ENCODE measurements at regions not wholly inside any gene's neighbourhood (a gene's known extent, or its start where the extent isn't known, plus 50 kb on each side); places are given as distances from the start of the nearest gene placed in this dataset.

- peaks cover 9% of the 10 kb centered on the region for H3K4me1 ChIP-seq (ENCODE audit: insufficient read depth, low read length)
- H3K79me2 ChIP-seq (ENCODE audit: insufficient read depth, low read length): no peaks in the 10 kb centered on the region
- Mint-ChIP-seq H3K4me1 (ENCODE audit: low read depth, unreplicated experiment) (peaks cover 22% of the 10 kb centered on the region), H3K36me3 (ENCODE audit: low read depth, unreplicated experiment) (no peaks in the 10 kb centered on the region), H3K27me3 (ENCODE audit: low read depth, unreplicated experiment) (peaks cover 5% of the 10 kb centered on the region), H3K4me3 (ENCODE audit: unreplicated experiment) (no peak overlapping the region), H3K27ac (ENCODE audit: unreplicated experiment) (no peak overlapping the region), H3K9me3 (ENCODE audit: unreplicated experiment) (no peaks in the 10 kb centered on the region)
- no peak overlapping the region for H2AFZ ChIP-seq (ENCODE audit: low read depth, low read length)
- DNase-seq (ENCODE audit: low read depth) (no peak), FAIRE-seq (no peak)
- no peaks in the 10 kb centered on the region for H3K36me3 ChIP-seq (ENCODE audit: insufficient read depth, low read length)
- no peak for TF ChIP-seq CTCF (IDR thresholded peaks at IDR 0.05; ENCODE audit: insufficient read depth, low read depth, low read length)
- TF ChIP-seq EZH2 (IDR thresholded peaks at IDR 0.05; ENCODE audit: insufficient read depth, low read length): no peak
- H3K4me2 ChIP-seq (ENCODE audit: low read length): no peak overlapping the region
- H3K27me3 ChIP-seq (ENCODE audit: insufficient read depth, low read length): no peaks in the 10 kb centered on the region
- no peak overlapping the region for H3K4me3 ChIP-seq (ENCODE audit: insufficient read depth, low read depth, low read length)
- no peak overlapping the region for H3K9ac ChIP-seq (ENCODE audit: low read length)
- no peaks in the 10 kb centered on the region for H4K20me1 ChIP-seq (ENCODE audit: insufficient read depth, low read length)
- H3K9me3 ChIP-seq (ENCODE audit: insufficient read depth, low read depth, low read length): no peaks in the 10 kb centered on the region
- no peak overlapping the region for H3K27ac ChIP-seq (ENCODE audit: low read depth, low read length)
These were observed 148.3 kb downstream of the GAS1 start for GRCh38 chr9:86798966-86799365.

GRCh38 chr9:86796666-86797065 lies 150.6 kb downstream of the GAS1 start:
- TF ChIP-seq CTCF (IDR thresholded peaks at IDR 0.05; ENCODE audit: insufficient read depth, low read depth, low read length) (no peak), EZH2 (IDR thresholded peaks at IDR 0.05; ENCODE audit: insufficient read depth, low read length) (no peak)
- H3K4me3 Mint-ChIP-seq (ENCODE audit: unreplicated experiment): no peak overlapping the region
- no peak overlapping the region for H3K27ac Mint-ChIP-seq (ENCODE audit: unreplicated experiment)
- H3K27me3 Mint-ChIP-seq (ENCODE audit: low read depth, unreplicated experiment): peaks cover 5% of the 10 kb centered on the region
- H3K9me3 Mint-ChIP-seq (ENCODE audit: unreplicated experiment): no peaks in the 10 kb centered on the region
- Histone ChIP-seq H3K4me2 (ENCODE audit: low read length) (no peak overlapping the region), H3K27ac (ENCODE audit: low read depth, low read length) (no peak overlapping the region), H3K4me1 (ENCODE audit: insufficient read depth, low read length) (peaks cover 11% of the 10 kb centered on the region), H2AFZ (ENCODE audit: low read depth, low read length) (no peak overlapping the region), H3K79me2 (ENCODE audit: insufficient read depth, low read length) (no peaks in the 10 kb centered on the region), H3K36me3 (ENCODE audit: insufficient read depth, low read length) (no peaks in the 10 kb centered on the region), H4K20me1 (ENCODE audit: insufficient read depth, low read length) (no peaks in the 10 kb centered on the region), H3K4me3 (ENCODE audit: insufficient read depth, low read depth, low read length) (no peak overlapping the region), H3K27me3 (ENCODE audit: insufficient read depth, low read length) (no peaks in the 10 kb centered on the region), H3K9ac (ENCODE audit: low read length) (no peak overlapping the region), H3K9me3 (ENCODE audit: insufficient read depth, low read depth, low read length) (no peaks in the 10 kb centered on the region)
- FAIRE-seq (no peak), DNase-seq (ENCODE audit: low read depth) (no peak)
- H3K4me1 Mint-ChIP-seq (ENCODE audit: low read depth, unreplicated experiment): peaks cover 28% of the 10 kb centered on the region
- no peaks in the 10 kb centered on the region for H3K36me3 Mint-ChIP-seq (ENCODE audit: low read depth, unreplicated experiment)

- TF ChIP-seq CTCF (IDR thresholded peaks at IDR 0.05; ENCODE audit: insufficient read depth, low read depth, low read length) (peak; percentile 10), EZH2 (IDR thresholded peaks at IDR 0.05; ENCODE audit: insufficient read depth, low read length) (no peak)
- H3K4me3 ChIP-seq (ENCODE audit: insufficient read depth, low read depth, low read length): no peak overlapping the region
- no peaks in the 10 kb centered on the region for H4K20me1 ChIP-seq (ENCODE audit: insufficient read depth, low read length)
- no peak overlapping the region for H3K9ac ChIP-seq (ENCODE audit: low read length)
- H3K27ac ChIP-seq (ENCODE audit: low read depth, low read length): no peak overlapping the region
- no peaks in the 10 kb centered on the region for H3K36me3 ChIP-seq (ENCODE audit: insufficient read depth, low read length)
- peak; percentile 89 for FAIRE-seq
- Mint-ChIP-seq H3K4me1 (ENCODE audit: low read depth, unreplicated experiment) (peaks cover 26% of the 10 kb centered on the region), H3K27ac (ENCODE audit: unreplicated experiment) (peak overlapping the region; percentile 77), H3K9me3 (ENCODE audit: unreplicated experiment) (no peaks in the 10 kb centered on the region), H3K36me3 (ENCODE audit: low read depth, unreplicated experiment) (no peaks in the 10 kb centered on the region), H3K4me3 (ENCODE audit: unreplicated experiment) (no peak overlapping the region), H3K27me3 (ENCODE audit: low read depth, unreplicated experiment) (peaks cover 9% of the 10 kb centered on the region)
- H2AFZ ChIP-seq (ENCODE audit: low read depth, low read length): no peak overlapping the region
- H3K27me3 ChIP-seq (ENCODE audit: insufficient read depth, low read length): no peaks in the 10 kb centered on the region
- H3K4me2 ChIP-seq (ENCODE audit: low read length): peak overlapping the region; percentile 45
- no peaks in the 10 kb centered on the region for H3K79me2 ChIP-seq (ENCODE audit: insufficient read depth, low read length)
- no peaks in the 10 kb centered on the region for H3K9me3 ChIP-seq (ENCODE audit: insufficient read depth, low read depth, low read length)
- peak; percentile 60 for DNase-seq (ENCODE audit: low read depth)
- peaks cover 11% of the 10 kb centered on the region for H3K4me1 ChIP-seq (ENCODE audit: insufficient read depth, low read length)
These were observed 151.3 kb downstream of the GAS1 start for GRCh38 chr9:86795823-86796553.

Data from astrocyte (in vitro differentiated cells and primary cell).